Kidney epithelial cell (primary cell): ENCODE measurements at regions not wholly inside any gene's neighbourhood (a gene's known extent, or its start where the extent isn't known, plus 50 kb on each side); places are given as distances from the start of the nearest gene placed in this dataset.
A peak's percentile ranks its signal among the peaks of the same experiment; 100 is the strongest.

ENCODE experiments used
- DNase-seq: peaks from one replicate; pipeline ENCODE4 v3.0.0-alpha.2; 2010; ENCODE audit warnings: low read depth
- H3K27me3 ChIP-seq: 2 replicates; pipeline ENCODE4 v1.6.0; 2011; ENCODE audit warnings: low read length; ENCODE audit not compliant: control insufficient read depth, insufficient read depth
- H3K36me3 ChIP-seq: 2 replicates; pipeline ENCODE4 v1.5.1; 2011; ENCODE audit warnings: low read length; ENCODE audit not compliant: control insufficient read depth, insufficient read depth
- H3K4me3 ChIP-seq: 2 replicates; pipeline ENCODE4 v1.5.1; 2011; ENCODE audit warnings: low read depth, mild to moderate bottlenecking, control low read depth, low read length
- CTCF ChIP-seq: IDR thresholded peaks from 2 replicates; pipeline ENCODE4 v1.5.1; 2011; ENCODE audit warnings: mild to moderate bottlenecking, moderate library complexity, low read length, control low read depth, inconsistent platforms; ENCODE audit not compliant: insufficient read depth, poor library complexity, severe bottlenecking

- no peak for DNase-seq
- TF ChIP-seq CTCF = no peak
- Histone ChIP-seq H3K36me3 (no peaks in the 10 kb centered on the region), H3K27me3 (no peaks in the 10 kb centered on the region), H3K4me3 (no peak overlapping the region)
These were observed 653.3 kb downstream of the CDH11 start for GRCh38 chr16:64468515-64469090.

- no peaks in the 10 kb centered on the region for H3K27me3 ChIP-seq
- H3K4me3 ChIP-seq = no peak overlapping the region
- no peak for TF ChIP-seq CTCF
- no peaks in the 10 kb centered on the region for H3K36me3 ChIP-seq
- DNase-seq = no peak
These were observed 662.0 kb downstream of the CDH11 start for GRCh38 chr16:64459821-64460220.

- Histone ChIP-seq H3K4me3 (no peak overlapping the region), H3K27me3 (no peaks in the 10 kb centered on the region), H3K36me3 (no peaks in the 10 kb centered on the region)
- no peak for DNase-seq
- no peak for TF ChIP-seq CTCF
These were observed 662.5 kb downstream of the CDH11 start for GRCh38 chr16:64459402-64459801.

- no peaks in the 10 kb centered on the region for H3K36me3 ChIP-seq
- no peak overlapping the region for H3K4me3 ChIP-seq
- peak; percentile 23 for TF ChIP-seq CTCF
- no peaks in the 10 kb centered on the region for H3K27me3 ChIP-seq
- no peak for DNase-seq
These were observed 666.6 kb downstream of the CDH11 start for GRCh38 chr16:64455275-64455674.

GRCh38 chr16:64453646-64454045, 668.2 kb downstream of the CDH11 start:
- DNase-seq = no peak
- no peak for TF ChIP-seq CTCF
- H3K27me3 ChIP-seq = no peaks in the 10 kb centered on the region
- H3K36me3 ChIP-seq = no peaks in the 10 kb centered on the region
- H3K4me3 ChIP-seq = no peak overlapping the region

GRCh38 chr16:64452446-64452845, 669.4 kb downstream of the CDH11 start:
- Histone ChIP-seq H3K27me3 (no peaks in the 10 kb centered on the region), H3K4me3 (no peak overlapping the region), H3K36me3 (no peaks in the 10 kb centered on the region)
- DNase-seq = no peak
- TF ChIP-seq CTCF = no peak
